GM20431 (cell line): ENCODE measurements at regions not wholly inside any gene's neighbourhood (a gene's known extent, or its start where the extent isn't known, plus 50 kb on each side); places are given as distances from the start of the nearest gene placed in this dataset.

ENCODE experiments used
- in situ Hi-C: fragments of 300-500 bp; cut with MseI, MboI; formaldehyde crosslinking; loops from one replicate; pipeline ENCODE4 v1.15.0; 2020; ENCODE audit warnings: low sequenced_read_pairs; ENCODE audit not compliant: unreplicated experiment

DNA sequence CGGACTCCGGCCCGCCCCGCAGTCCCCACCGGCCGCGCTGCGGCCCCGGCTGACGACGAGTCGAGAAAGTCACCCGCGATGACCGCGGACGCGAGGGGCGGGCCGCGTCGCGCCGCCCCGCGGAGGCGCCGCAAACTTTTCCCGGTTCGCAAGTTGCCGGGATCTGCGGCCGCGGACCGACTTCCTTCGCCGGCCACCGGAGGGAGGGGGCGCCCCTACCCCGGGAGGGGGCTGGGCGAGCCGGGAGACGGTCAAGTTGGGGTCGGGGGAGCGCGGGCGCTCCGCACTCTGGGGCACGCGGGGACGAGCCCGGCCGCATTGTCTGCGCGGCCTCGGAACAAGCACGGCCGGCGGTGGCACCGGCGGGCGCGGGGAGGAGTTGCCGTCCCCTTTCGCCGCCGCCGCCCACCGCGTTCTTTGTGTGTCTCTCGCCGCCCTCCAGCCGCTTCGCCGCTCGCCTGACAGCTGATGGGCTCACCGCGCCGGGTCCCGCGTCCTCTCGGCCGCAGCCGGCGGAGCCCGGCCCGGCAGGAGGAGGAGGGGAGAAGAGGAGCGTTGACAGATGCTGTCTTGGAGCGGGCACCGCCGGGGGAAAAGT, 131.6 kb downstream of the OGFRL1 start:
- in situ Hi-C loops = no loop called here

DNA sequence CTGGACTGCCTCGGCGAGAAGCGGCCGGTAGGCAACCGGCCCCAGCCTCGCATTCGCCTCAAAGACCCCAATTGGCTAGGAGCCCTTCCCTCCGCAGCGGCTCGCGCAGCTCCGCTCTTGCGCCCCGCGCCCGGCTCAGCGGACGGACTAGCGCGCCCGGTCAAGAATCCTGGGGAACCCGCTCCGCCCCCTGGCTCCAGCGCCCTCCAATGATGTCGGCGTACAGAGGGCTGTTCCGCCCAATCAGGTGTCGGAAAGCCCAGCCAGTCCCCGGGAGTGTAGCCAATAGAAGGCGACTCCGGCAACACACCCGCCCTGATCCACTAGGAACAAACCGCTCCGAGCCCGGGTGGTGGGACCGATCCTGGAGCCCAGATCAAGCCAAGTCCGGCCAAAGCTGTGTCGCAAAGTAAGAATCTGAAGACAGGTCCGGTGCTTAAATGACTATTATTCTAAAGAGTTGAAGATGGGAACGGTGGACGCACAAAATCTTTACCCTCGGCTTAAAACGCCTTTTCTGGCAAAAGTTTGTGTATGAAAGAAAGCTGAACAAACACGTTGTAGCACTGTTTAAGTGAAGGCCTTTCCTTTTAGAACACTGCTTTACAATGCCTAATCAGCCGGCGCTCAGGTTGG, 132.2 kb downstream of the OGFRL1 start:
- in situ Hi-C loops = no loop called here

DNA sequence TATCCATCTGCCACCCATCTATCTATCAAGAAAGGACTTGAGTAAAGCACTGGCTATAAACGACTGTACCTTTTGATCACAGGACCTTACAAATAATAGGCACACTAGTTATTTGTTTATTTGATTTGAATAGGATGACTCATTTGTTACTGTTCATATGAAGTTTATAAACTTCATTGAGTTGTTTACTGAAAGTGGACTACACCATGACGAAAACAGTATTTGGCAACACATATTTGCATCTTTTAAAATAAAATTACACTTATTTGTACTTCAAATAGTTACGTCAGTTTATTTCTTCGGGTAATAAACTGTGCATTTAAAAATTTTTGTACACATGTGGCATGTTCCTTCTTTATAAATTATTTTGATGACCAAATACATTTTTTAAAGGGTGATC, 133.0 kb downstream of the OGFRL1 start:
- in situ Hi-C loops = no loop called here

DNA sequence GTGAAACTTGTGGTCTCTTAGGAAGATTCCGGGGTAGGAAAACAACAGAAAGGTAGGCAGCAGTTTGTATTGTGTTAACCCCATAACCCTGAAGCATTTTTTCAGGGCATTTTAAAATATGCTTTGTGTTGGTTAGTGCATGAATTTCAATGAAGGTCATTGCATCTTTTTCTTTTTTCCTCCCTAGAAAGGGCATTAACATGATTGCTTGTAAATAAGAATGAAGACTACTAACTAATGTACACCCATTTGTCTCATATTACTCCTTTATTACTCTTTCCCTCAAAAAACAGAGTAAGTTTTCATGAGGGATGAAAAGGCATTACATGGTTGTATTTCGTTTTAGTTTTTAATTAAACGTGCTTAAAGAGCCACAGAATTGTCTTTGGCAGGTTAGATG, 141.4 kb downstream of the OGFRL1 start:
- in situ Hi-C loops = no loop called here

DNA sequence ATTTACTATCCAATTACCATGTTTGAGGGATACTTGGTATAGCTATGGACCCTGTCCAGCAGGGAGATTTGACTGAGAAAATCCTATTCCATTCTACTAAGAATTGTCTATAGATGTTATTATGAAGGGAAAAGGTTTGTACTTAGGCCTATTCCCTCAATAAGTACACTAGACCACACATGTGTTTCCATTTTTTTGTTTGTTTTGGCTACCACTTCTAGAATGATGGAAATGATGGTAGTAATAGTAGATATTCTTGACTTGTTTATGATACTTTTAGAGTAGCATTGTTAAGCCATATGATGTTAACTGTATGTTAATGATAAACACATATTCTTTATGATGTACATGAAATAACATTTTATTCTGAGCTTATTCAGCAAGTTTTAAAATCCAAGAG, 144.8 kb downstream of the OGFRL1 start:
- in situ Hi-C loops = no loop called here

DNA sequence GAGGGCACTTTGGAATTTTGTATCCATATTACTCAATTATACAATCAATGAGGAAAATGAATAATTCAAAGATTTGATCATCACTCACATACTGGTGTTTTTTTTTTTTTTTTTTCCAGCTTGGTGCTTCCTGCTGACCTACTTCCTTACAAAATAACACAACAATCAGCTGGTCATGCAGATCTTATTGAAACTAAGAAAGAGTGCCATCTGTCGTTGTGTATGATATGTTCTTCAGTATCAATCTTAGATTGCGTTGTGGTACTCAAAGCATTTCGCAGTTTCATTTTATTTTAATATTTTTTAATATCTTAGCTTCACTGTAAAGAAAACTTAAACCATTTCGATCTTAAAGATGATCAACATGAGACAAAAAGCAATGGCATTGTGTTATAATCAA, 155.6 kb downstream of the OGFRL1 start:
- in situ Hi-C loops = no loop called here

DNA sequence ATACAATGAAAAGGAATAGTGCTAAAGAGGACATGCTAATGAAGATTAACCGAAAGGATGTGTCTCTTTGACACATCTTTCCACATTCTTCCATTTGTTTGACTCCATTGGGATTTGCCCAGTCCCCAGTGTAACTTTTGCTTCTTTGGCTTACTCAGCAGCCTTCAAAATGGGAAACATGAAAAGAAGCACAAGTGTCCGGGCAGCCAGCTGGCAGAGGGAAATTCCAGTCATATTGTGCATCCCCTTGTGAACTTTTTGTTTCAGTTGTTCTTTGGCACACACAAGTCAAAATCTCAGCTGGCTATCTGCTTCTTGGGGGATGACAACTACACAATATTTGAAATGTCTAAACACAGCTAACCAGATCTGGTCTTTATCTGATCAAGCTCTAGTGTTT, 157.4 kb downstream of the OGFRL1 start:
- in situ Hi-C loops = no loop called here

DNA sequence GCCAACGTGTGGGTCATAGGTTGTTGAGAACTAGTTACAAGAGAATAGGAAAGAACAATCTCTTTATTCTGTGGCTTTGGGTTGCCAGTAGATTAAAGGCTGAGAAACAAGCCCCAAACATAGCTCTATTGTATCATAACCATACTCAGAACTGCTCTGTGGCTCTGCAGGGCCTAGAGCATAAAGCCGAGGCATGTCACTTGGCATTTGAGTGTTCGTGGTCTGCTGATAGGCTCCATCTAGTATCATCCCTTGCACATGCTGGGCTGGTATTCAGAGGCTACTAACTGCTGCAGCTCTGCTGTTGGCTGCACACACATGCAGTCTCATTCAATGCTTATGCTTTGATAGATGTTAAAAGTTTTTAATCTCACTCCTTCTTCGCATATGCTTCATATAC, 157.9 kb downstream of the OGFRL1 start:
- in situ Hi-C loops = no loop called here

DNA sequence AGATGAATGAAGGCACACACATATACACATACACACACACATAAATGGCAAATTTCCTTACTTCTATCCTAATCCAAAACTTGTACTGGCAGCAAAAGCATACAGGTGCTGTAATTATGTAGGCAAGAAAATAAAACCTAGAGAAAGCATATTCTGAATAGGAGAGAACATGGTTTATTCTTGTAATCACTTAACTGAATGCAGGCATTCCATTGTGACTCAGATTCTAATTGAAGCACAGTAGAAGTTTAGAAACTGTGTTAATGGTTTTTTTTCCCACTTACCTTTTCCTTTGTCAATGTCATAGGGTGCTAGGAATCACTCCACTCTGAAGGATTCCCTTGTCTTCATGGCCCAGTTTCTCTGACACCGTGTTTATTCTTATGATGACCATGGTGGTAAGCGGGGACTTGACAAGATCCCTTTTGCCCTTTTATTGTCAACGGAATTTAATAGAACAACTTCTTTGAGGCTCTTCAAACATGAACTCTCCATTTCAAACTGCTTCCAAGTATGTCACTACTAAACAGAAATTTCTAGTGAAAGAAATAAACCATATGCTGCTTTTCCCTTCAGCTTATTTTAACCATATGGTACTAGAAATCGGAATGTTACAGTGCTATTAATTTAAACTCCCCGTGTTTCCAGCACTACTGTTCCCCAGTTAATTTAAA, 164.2 kb downstream of the OGFRL1 start:
- in situ Hi-C loops = no loop called here

DNA sequence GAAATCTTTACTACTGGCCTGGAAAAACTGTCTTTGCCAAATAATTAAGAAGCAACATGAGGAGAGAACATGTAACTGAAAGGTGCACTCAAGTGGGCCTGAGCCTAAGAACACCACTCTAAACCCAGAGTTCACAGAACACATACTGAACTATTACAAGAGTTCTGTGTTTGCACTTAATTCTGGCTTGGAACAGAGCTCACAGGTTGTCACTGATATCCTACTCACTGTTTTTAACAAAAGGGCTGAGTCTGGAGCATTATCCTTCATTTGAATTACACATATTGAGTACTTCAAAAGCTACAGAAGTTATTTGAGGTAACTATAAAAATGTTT, 164.7 kb downstream of the OGFRL1 start:
- in situ Hi-C loops = no loop called here

DNA sequence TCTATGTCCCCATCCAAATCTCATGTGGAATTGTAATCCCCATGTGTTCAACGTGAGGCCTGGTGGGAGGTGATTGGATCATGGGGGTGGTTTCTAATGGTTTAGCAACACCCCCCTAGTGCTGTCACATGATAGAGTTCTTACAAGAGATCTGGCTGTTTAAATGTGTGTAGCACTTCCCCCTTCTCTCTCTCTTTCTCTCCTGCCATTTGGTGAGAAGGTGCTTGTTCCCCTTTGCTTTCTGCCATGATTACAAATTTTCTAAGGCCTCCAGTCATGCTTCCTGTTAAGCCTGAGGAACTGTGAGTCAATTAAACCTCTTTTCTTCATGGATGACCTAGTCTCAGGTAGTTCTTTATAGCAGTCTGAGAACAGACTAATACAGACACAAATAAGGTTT, 165.4 kb downstream of the OGFRL1 start:
- in situ Hi-C loops = no loop called here

DNA sequence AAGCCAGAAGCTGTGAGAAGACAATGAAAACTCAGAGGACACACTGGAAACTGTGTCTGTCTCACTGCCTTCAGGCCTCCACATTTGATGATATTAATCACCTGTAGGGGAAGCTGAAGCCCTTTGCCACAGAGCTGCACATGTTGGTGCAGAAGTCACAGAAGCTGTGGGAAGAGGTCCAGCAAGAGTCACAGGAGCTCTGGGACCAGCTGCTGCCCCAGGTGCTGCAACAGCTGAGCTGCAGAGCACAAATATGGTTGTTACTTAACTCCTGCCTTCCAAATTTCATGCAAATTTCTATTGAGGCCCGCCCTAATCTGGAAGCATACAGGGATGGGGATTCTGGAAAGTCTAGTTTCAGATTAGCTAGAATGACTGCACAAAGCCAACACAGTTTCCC, 169.3 kb downstream of the OGFRL1 start:
- in situ Hi-C loops = no loop called here

DNA sequence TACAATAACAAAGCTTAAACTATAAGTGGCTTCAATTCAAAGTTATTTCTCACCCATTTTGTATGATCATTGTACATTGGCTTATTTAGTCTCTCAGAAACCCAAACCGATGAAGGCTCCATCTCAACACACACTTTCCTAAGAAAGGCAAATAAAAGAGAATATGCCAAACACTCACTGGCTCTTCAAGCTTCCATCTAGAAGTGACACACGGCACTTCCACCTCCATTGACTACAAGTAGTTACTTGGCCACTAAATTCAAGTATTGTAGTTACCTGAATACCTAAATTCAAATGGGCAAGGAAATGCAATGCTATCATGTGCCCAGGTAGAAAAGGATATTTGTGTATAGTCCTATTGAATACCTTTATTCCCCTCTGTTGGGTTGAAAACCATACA, 170.6 kb downstream of the OGFRL1 start:
- in situ Hi-C loops = no loop called here

DNA sequence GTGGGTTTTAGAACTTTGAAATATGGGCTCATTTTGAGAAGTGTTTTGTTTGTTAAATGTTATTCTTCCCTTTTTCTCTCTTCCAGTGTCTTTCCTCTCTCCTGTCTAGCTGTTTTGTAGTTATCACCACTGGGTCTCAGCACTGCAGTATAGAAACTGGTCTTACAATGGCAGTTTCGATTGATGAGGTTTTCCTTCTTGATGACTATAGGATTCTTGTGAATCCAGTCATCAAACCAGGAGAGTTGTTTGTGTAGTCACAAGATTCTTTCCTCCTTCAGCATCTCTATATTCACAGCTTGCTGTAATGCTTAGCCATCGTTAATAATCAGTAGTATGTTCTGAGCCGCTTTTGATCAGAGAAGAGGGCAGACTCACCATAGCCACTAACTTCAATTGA, 172.3 kb downstream of the OGFRL1 start:
- in situ Hi-C loops = no loop called here

DNA sequence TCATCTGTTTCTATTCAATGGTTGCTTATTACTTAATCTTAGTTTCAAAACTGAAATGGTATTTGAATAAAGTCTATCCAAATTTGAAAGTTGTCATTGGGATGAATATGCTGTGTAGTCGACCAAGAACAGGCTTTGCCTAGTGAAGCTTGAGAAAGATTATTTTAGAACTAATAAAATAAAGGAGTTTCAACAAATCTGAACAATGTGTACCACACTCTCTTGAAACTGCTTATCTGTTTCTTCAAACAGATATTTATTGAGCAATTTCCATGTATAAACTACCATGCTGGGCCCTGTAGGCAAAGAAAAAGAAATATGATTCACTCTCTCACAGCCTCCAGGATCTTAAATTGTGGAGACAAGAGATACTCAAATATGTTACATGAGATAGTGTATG, 174.4 kb downstream of the OGFRL1 start:
- in situ Hi-C loops = no loop called here

DNA sequence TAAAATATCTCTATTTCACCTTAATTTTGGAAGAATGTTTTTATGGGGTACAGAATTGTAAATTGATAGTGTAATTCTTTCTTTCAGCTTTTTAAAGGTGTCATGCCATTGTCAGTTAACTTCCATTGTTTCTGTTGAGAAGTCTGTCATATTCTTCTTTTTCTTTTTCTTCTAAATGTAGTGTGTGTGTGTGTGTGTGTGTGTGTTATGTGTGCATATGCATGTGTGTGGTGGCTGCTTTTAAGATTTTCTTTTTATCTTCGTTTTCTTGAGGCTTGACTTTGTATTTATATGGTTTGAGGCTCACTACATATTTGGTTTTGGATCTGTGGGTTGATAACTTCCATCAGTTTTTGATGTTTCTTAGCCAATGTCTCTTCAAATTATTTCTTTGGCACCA, 176.5 kb downstream of the OGFRL1 start:
- in situ Hi-C loops = no loop called here

DNA sequence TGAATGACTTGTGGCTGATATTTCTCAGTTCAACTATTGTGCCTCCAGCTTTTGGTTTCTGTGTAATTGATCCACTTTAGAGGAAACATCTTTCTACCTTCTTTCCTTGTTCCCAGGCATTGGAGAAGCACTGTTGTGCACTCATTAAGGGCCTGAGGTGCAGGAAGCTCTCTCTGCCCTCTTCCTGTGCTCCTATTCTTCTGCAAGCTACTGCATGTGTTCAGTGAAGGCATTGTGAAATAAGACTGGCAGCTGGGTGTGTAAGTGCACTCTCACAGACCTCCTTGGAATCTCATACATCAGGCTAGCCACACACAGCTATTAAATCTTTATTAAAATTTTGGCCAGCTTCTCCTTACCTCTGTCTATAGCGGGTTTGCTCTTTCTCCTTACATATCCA, 177.8 kb downstream of the OGFRL1 start:
- in situ Hi-C loops = no loop called here

DNA sequence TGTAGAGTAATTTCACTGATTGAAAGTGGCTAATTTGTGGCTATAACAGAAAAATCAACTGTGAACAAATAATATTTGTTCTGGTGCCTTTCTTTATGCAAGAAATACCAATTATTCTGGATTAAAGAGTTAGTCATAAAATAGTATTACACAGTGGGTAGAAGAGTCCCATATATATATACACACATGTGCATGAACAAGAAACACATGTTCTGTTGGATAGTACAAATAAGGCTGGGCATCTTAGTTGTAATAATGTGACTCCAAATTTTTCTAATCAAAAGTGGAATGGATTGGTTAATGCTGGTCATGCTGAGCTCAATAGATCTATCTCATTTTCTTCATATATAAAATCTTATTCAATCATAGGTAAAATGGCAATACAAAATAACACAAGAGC, 179.4 kb downstream of the OGFRL1 start:
- in situ Hi-C loops = no loop called here

DNA sequence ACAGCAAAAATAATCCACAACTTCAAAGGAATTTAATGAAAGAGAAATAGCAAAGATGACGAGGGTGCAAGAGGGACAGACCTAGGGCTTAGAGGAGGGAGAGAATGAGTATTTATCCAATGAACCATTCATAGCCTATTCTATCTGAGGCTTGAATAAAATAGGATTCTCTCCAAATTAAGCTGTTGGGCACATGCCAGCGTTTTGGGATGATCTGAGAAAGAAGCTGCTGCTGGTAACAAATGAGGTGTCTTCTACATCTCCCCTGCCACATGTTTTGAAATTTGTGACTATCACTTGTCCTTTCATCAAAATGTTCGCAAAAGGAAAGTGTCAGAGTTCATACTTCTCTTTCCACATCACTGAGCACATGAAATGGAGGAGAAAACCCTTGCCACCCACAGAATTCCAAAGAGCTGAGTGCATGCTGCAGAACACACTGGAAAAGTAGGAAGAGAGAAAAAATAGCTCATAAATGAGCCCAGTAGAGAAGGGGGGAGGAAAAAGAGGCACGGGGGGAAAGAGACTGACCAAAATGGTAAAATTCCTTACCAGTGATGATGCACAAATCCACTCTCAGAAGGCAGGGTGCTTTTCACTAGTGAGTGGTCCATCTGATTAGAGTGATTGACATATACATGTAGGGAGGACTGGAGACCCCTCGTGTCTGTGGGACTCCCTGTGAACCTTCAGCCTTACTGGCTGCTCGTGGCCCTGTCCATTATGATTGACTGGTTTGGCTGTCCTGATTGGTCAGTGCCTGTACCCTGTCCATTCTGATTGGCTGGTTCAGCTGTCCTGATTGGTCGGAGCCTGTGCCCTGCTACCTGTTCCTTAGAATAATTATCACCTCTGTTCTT, 180.5 kb downstream of the OGFRL1 start:
- in situ Hi-C loops = no loop called here

DNA sequence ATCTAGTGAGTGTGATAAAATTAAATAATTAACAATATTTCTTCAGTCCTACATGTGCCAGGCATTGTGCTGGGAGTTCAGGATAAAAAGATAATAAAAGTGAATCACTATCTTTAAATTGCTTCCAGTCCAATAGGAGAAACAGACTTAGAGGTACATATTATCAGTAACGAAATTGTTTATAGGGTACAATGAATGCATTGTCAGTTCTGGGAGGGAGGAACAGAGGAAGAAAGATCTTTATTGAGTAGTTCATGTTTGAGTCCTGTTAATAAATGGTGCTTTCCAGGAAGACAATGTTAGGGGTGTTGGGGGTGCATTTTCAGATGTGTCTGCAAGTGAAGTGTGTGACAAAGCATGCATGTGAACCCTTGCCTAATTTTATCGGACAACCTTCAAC, 183.1 kb downstream of the OGFRL1 start:
- in situ Hi-C loops = no loop called here

DNA sequence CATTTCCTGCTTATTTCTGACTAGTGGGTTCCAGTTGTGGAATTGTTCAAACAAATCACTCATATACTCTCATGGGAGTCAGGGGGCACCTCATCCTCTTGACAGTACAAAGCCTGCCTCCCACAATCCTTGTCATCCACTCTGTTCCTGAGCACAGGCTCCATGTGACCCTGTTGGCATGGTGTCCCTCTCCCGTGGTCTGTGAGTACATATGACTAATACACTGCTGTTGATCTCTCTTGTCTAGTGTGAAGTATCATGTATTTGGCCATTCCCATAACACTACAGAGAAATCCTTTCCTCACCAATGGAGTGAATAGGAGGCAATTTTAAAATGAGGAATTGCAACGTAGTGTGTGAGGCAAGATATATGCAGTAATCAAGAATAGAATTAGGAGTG, 185.3 kb downstream of the OGFRL1 start:
- in situ Hi-C loops = no loop called here
